ENCODE measurements at regions not wholly inside any gene's neighbourhood (a gene's known extent, or its start where the extent isn't known, plus 50 kb on each side); places are given as distances from the start of the nearest gene placed in this dataset.

DNA sequence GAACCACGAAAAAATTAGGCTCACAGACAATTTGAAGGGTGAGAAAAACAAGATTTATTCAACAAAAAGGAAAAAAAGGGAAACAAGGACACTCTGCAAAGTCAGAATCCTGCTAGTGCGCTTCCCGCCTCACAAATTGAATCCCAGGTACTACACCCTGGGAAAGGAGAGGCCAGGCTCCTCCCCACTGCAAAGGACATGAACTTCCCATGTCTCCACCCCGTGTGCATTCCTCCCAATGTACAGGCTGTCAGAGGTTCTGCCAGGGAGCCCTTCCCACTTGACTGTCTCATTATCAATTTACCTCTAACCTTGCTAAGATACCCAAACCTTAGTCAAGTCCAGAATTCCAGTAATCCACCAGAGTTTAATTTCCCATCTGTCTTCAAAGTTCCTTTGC lies 70.4 kb upstream of the CDK1 start (continued):
- TF ChIP-seq EGR1 (IDR thresholded peaks at IDR 0.05; ENCODE audit: low read depth in 2 of 2) (no peak), HNF4A (conservative IDR thresholded peaks at IDR 0.05) (no peak), RAD21 (IDR thresholded peaks at IDR 0.05) (no peak), FOXA2 (IDR thresholded peaks at IDR 0.05) (no peak)

DNA sequence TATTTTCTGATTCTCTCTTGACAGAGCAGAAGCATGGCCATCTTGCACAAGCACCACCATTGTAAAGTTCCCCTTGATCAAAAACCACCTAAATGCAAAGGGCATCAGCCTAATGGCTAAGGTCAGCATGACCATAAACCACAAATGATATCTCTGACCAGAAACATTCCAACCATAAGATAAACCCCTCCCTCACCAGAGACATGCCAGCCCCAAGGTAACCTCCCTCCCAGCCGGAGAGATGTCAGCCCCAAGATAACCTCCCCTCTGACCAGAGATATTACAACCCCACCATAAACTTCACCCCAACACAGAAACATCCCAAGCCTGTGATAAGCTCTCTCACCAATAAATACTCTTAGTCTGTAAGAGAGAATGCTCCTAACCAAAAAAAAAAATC lies 72.1 kb upstream of the CDK1 start:
- Histone ChIP-seq H3K9ac (ENCODE audit: low read depth in 1 of 2, low read length in 2 of 2) (no peak overlapping the region), H3K9me3 (ENCODE audit: control insufficient read depth in 4 of 4, low read length in 3 of 4) (no peaks in the 10 kb centered on the region), H3K36me3 (ENCODE audit: control insufficient read depth in 4 of 4, insufficient read depth in 3 of 4, low read depth in 1 of 4, low read length in 3 of 4) (no peaks in the 10 kb centered on the region), H3K27me3 (ENCODE audit: control insufficient read depth in 4 of 4, insufficient read depth in 4 of 4, low read length in 3 of 4) (peaks cover 0 to 3% (median 0%) of the 10 kb centered on the region in 4 donors), H3K4me3 (ENCODE audit: low read depth in 1 of 3, low read length in 3 of 3) (no peak overlapping the region), H3K4me1 (ENCODE audit: control insufficient read depth in 4 of 4, insufficient read depth in 4 of 4, low read length in 3 of 4) (no peaks in the 10 kb centered on the region), H3K27ac (ENCODE audit: low read depth in 1 of 2, low read length in 2 of 2) (no peak overlapping the region)
- 83% methylated on average over 1 of the region's 1 CpG for WGBS
- no peak for DNase-seq (ENCODE audit: low spot score)
- TF ChIP-seq, protein P1, sequence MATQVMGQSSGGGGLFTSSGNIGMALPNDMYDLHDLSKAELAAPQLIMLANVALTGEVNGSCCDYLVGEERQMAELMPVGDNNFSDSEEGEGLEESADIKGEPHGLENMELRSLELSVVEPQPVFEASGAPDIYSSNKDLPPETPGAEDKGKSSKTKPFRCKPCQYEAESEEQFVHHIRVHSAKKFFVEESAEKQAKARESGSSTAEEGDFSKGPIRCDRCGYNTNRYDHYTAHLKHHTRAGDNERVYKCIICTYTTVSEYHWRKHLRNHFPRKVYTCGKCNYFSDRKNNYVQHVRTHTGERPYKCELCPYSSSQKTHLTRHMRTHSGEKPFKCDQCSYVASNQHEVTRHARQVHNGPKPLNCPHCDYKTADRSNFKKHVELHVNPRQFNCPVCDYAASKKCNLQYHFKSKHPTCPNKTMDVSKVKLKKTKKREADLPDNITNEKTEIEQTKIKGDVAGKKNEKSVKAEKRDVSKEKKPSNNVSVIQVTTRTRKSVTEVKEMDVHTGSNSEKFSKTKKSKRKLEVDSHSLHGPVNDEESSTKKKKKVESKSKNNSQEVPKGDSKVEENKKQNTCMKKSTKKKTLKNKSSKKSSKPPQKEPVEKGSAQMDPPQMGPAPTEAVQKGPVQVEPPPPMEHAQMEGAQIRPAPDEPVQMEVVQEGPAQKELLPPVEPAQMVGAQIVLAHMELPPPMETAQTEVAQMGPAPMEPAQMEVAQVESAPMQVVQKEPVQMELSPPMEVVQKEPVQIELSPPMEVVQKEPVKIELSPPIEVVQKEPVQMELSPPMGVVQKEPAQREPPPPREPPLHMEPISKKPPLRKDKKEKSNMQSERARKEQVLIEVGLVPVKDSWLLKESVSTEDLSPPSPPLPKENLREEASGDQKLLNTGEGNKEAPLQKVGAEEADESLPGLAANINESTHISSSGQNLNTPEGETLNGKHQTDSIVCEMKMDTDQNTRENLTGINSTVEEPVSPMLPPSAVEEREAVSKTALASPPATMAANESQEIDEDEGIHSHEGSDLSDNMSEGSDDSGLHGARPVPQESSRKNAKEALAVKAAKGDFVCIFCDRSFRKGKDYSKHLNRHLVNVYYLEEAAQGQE (IDR thresholded peaks at IDR 0.05): no peak
- TF ChIP-seq, protein P2, sequence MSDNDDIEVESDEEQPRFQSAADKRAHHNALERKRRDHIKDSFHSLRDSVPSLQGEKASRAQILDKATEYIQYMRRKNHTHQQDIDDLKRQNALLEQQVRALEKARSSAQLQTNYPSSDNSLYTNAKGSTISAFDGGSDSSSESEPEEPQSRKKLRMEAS (IDR thresholded peaks at IDR 0.05): no peak
- TF ChIP-seq RXRA (IDR thresholded peaks at IDR 0.05) (no peak), GABPA (IDR thresholded peaks at IDR 0.05 in 1 of 2, conservative IDR thresholded peaks at IDR 0.05 in 1 of 2) (no peak), TAF1 (conservative IDR thresholded peaks at IDR 0.05) (no peak)
- TF ChIP-seq, protein P3, sequence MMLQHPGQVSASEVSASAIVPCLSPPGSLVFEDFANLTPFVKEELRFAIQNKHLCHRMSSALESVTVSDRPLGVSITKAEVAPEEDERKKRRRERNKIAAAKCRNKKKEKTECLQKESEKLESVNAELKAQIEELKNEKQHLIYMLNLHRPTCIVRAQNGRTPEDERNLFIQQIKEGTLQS (IDR thresholded peaks at IDR 0.05): no peak
- TF ChIP-seq, protein P4, sequence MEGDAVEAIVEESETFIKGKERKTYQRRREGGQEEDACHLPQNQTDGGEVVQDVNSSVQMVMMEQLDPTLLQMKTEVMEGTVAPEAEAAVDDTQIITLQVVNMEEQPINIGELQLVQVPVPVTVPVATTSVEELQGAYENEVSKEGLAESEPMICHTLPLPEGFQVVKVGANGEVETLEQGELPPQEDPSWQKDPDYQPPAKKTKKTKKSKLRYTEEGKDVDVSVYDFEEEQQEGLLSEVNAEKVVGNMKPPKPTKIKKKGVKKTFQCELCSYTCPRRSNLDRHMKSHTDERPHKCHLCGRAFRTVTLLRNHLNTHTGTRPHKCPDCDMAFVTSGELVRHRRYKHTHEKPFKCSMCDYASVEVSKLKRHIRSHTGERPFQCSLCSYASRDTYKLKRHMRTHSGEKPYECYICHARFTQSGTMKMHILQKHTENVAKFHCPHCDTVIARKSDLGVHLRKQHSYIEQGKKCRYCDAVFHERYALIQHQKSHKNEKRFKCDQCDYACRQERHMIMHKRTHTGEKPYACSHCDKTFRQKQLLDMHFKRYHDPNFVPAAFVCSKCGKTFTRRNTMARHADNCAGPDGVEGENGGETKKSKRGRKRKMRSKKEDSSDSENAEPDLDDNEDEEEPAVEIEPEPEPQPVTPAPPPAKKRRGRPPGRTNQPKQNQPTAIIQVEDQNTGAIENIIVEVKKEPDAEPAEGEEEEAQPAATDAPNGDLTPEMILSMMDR (IDR thresholded peaks at IDR 0.05; ENCODE audit: low read depth, low read length, missing input control): no peak

DNA sequence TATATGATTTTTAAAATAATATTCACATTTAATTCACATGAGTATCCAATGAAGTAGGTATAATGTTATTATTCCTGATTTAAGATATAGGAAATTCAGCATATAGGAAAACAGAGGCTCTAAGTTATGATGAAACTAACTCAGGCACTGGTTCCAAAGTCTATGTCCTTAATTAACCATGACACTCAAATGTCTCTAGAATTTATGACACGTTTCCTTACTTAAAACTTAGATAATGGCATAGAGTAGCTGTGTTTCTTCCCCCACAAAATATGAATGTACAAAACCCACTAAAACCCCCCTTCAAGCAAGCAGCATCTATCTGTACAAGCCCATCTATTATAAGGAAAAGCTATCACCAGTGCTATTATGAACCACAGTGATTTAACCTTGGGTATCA lies 72.9 kb upstream of the CDK1 start:
- TF ChIP-seq, protein P5, sequence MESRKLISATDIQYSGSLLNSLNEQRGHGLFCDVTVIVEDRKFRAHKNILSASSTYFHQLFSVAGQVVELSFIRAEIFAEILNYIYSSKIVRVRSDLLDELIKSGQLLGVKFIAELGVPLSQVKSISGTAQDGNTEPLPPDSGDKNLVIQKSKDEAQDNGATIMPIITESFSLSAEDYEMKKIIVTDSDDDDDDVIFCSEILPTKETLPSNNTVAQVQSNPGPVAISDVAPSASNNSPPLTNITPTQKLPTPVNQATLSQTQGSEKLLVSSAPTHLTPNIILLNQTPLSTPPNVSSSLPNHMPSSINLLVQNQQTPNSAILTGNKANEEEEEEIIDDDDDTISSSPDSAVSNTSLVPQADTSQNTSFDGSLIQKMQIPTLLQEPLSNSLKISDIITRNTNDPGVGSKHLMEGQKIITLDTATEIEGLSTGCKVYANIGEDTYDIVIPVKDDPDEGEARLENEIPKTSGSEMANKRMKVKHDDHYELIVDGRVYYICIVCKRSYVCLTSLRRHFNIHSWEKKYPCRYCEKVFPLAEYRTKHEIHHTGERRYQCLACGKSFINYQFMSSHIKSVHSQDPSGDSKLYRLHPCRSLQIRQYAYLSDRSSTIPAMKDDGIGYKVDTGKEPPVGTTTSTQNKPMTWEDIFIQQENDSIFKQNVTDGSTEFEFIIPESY (IDR thresholded peaks at IDR 0.05): no peak
- TF ChIP-seq NR2F2 (IDR thresholded peaks at IDR 0.05) (no peak), SP1 (IDR thresholded peaks at IDR 0.05) (no peak), HNF4G (IDR thresholded peaks at IDR 0.05) (no peak)
- 85% methylated on average over 1 of the region's 1 CpG for WGBS
- H3K4me3 ChIP-seq (ENCODE audit: low read depth in 1 of 3, low read length in 3 of 3): no peak overlapping the region

More for the DNA sequence above, 72.9 kb upstream of the CDK1 start:
- Histone ChIP-seq H3K36me3 (ENCODE audit: control insufficient read depth in 4 of 4, insufficient read depth in 3 of 4, low read depth in 1 of 4, low read length in 3 of 4) (no peaks in the 10 kb centered on the region), H3K4me1 (ENCODE audit: control insufficient read depth in 4 of 4, insufficient read depth in 4 of 4, low read length in 3 of 4) (no peaks in the 10 kb centered on the region), H3K27ac (ENCODE audit: low read depth in 1 of 2, low read length in 2 of 2) (no peak overlapping the region), H3K9ac (ENCODE audit: low read depth in 1 of 2, low read length in 2 of 2) (no peak overlapping the region), H3K27me3 (ENCODE audit: control insufficient read depth in 4 of 4, insufficient read depth in 4 of 4, low read length in 3 of 4) (peaks cover 0 to 3% (median 0%) of the 10 kb centered on the region in 4 donors), H3K9me3 (ENCODE audit: control insufficient read depth in 4 of 4, low read length in 3 of 4) (no peaks in the 10 kb centered on the region)
- DNase-seq (ENCODE audit: low spot score): no peak

Data from liver (tissue), 8 donors.